WTC11 (cell line): ENCODE measurements at regions not wholly inside any gene's neighbourhood (a gene's known extent, or its start where the extent isn't known, plus 50 kb on each side); places are given as distances from the start of the nearest gene placed in this dataset.

ENCODE experiments used
- ATAC-seq: fragments of 200-7000 bp; cut with Tn5 transposase; 2 replicates; pipeline ENCODE4 v1.10.0; 2021; ENCODE audit warnings: mild to moderate bottlenecking, moderate library complexity
- CTCF ChIA-PET: fragments of 300-600 bp; sonication (Branson Sonifier 250); formaldehyde crosslinking; loops from one replicate; lab custom pipeline; 2021; ENCODE audit warnings: antibody characterized with exemption; lab: Charles Lee
- POLR2A ChIA-PET: fragments of 350-600 bp; sonication (Branson Sonifier 250); formaldehyde crosslinking; loops from one replicate; lab custom pipeline; 2021; ENCODE audit warnings: antibody characterized with exemption; lab: Charles Lee
- DNase-seq: peaks from one replicate; pipeline ENCODE4 v3.0.0; 2021; ENCODE audit warnings: low spot score
- H3K27ac Mint-ChIP-seq: 2 replicates; pipeline ENCODE4 v1.8.0; 2021; ENCODE audit warnings: mixed read lengths
- H3K27me3 Mint-ChIP-seq: 2 replicates; pipeline ENCODE4 v1.8.0; 2021; ENCODE audit warnings: low read depth, mild to moderate bottlenecking, moderate library complexity, mixed read lengths
- H3K36me3 Mint-ChIP-seq: 2 replicates; pipeline ENCODE4 v1.8.0; 2021; ENCODE audit warnings: mixed read lengths
- H3K4me1 Mint-ChIP-seq: 2 replicates; pipeline ENCODE4 v1.8.0; 2022; ENCODE audit warnings: mixed read lengths
- H3K4me3 Mint-ChIP-seq: 2 replicates; pipeline ENCODE4 v1.8.0; 2021; ENCODE audit warnings: mild to moderate bottlenecking, moderate library complexity, mixed read lengths
- H3K9me3 Mint-ChIP-seq: 2 replicates; pipeline ENCODE4 v1.8.0; 2021; ENCODE audit warnings: mixed read lengths
- AR ChIP-seq: fragments of 250-450 bp; sonication (Bioruptor Pico); IDR thresholded peaks from 2 replicates; pipeline ENCODE4 v1.9.0; 2021; ENCODE audit warnings: mild to moderate bottlenecking
- ARID4B ChIP-seq: sonication (generic); formaldehyde crosslinking; IDR thresholded peaks from 2 replicates; pipeline ENCODE4 v1.8.0; 2023; ENCODE audit warnings: missing genetic modification reagents, mild to moderate bottlenecking, borderline replicate concordance
- CDX4 ChIP-seq: fragments of 250-450 bp; sonication (Bioruptor Pico); IDR thresholded peaks from 2 replicates; pipeline ENCODE4 v1.9.0; 2021; ENCODE audit warnings: moderate library complexity, mild to moderate bottlenecking, inconsistent platforms, borderline replicate concordance
- CREM ChIP-seq: sonication (generic); formaldehyde crosslinking; IDR thresholded peaks from 2 replicates; pipeline ENCODE4 v1.8.1; 2022; ENCODE audit warnings: mild to moderate bottlenecking, missing genetic modification reagents, moderate library complexity
- E2F5 ChIP-seq: sonication (generic); formaldehyde crosslinking; IDR thresholded peaks from 2 replicates; pipeline ENCODE4 v1.8.1; 2022; ENCODE audit warnings: mild to moderate bottlenecking, moderate library complexity, missing genetic modification reagents
- ESRRA ChIP-seq: sonication (generic); formaldehyde crosslinking; IDR thresholded peaks from 2 replicates; pipeline ENCODE4 v1.8.1; 2022; ENCODE audit warnings: mild to moderate bottlenecking, missing genetic modification reagents, borderline replicate concordance
- FOXK1 ChIP-seq: sonication (generic); formaldehyde crosslinking; IDR thresholded peaks from 2 replicates; pipeline ENCODE4 v1.8.0; 2022; ENCODE audit warnings: mild to moderate bottlenecking, moderate library complexity, missing genetic modification reagents
- GABPB1 ChIP-seq: sonication (generic); formaldehyde crosslinking; IDR thresholded peaks from 2 replicates; pipeline ENCODE4 v1.8.1; 2023; ENCODE audit warnings: mild to moderate bottlenecking, missing genetic modification reagents
- JUN ChIP-seq: sonication (generic); formaldehyde crosslinking; IDR thresholded peaks from 2 replicates; pipeline ENCODE4 v1.8.0; 2023; ENCODE audit warnings: mild to moderate bottlenecking, missing genetic modification reagents
- MAX ChIP-seq: sonication (generic); formaldehyde crosslinking; IDR thresholded peaks from 2 replicates; pipeline ENCODE4 v1.8.0; 2022; ENCODE audit warnings: mild to moderate bottlenecking, missing genetic modification reagents
- MYBL2 ChIP-seq: sonication (generic); formaldehyde crosslinking; IDR thresholded peaks from 2 replicates; pipeline ENCODE4 v1.8.1; 2023; ENCODE audit warnings: mild to moderate bottlenecking, moderate library complexity, missing genetic modification reagents
- NFATC4 ChIP-seq: fragments of 250-450 bp; sonication (Bioruptor Pico); IDR thresholded peaks from 2 replicates; pipeline ENCODE4 v1.9.0; 2021; ENCODE audit warnings: mild to moderate bottlenecking
- NR3C1 ChIP-seq: sonication (generic); formaldehyde crosslinking; conservative IDR thresholded peaks from 2 replicates; pipeline ENCODE4 v1.8.1; 2023; ENCODE audit warnings: low read depth, mild to moderate bottlenecking, missing genetic modification reagents
- OVOL2 ChIP-seq: fragments of 250-450 bp; sonication (Bioruptor Pico); IDR thresholded peaks from 2 replicates; pipeline ENCODE4 v1.9.0; 2021; ENCODE audit warnings: mild to moderate bottlenecking, borderline replicate concordance
- PREB ChIP-seq: sonication (generic); formaldehyde crosslinking; IDR thresholded peaks from 2 replicates; pipeline ENCODE4 v1.8.1; 2022; ENCODE audit warnings: mild to moderate bottlenecking, missing genetic modification reagents, moderate library complexity, borderline replicate concordance
- RELA ChIP-seq: sonication (generic); formaldehyde crosslinking; IDR thresholded peaks from 2 replicates; pipeline ENCODE4 v1.8.1; 2022; ENCODE audit warnings: missing genetic modification reagents, mild to moderate bottlenecking, borderline replicate concordance
- STAT6 ChIP-seq: sonication (generic); formaldehyde crosslinking; conservative IDR thresholded peaks from 2 replicates; pipeline ENCODE4 v1.8.1; 2023; ENCODE audit warnings: mild to moderate bottlenecking, low read depth, missing genetic modification reagents, moderate library complexity
- TP53 ChIP-seq: sonication (generic); formaldehyde crosslinking; IDR thresholded peaks from 2 replicates; pipeline ENCODE4 v1.8.1; 2023; ENCODE audit warnings: mild to moderate bottlenecking, missing genetic modification reagents
- ZBTB21 ChIP-seq: sonication (generic); formaldehyde crosslinking; IDR thresholded peaks from 2 replicates; pipeline ENCODE4 v1.8.1; 2023; ENCODE audit warnings: mild to moderate bottlenecking, missing genetic modification reagents, borderline replicate concordance
- ZNF425 ChIP-seq: fragments of 250-450 bp; sonication (Bioruptor Pico); conservative IDR thresholded peaks from 2 replicates; pipeline ENCODE4 v1.9.0; 2021; ENCODE audit warnings: mild to moderate bottlenecking

GRCh38 chr6:44035621-44036020 lies 91.6 kb downstream of the MRPL14 start (continued):
- no peak for TF ChIP-seq STAT6 (CRISPR knock-in tag)
- no peak for TF ChIP-seq CREM (CRISPR knock-in tag)
- no peak for TF ChIP-seq PREB (CRISPR knock-in tag)
- no peak for TF ChIP-seq ZNF425 (CRISPR knock-in tag)
- TF ChIP-seq CDX4 (CRISPR knock-in tag), result no peak
- no peak for TF ChIP-seq ARID4B (CRISPR knock-in tag)
- TF ChIP-seq OVOL2 (CRISPR knock-in tag), result no peak
- TF ChIP-seq TP53 (CRISPR knock-in tag), result no peak
- no peak for TF ChIP-seq NR3C1 (CRISPR knock-in tag)
- no peak for TF ChIP-seq ZBTB21 (CRISPR knock-in tag)
- no peak for TF ChIP-seq NFATC4

GRCh38 chr6:44034931-44035345 lies 92.3 kb downstream of the MRPL14 start:
- CTCF ChIA-PET, result no interaction called here
- H3K4me3 Mint-ChIP-seq, result no peak overlapping the region
- ATAC-seq (no peak), DNase-seq (no peak)
- peaks cover 14% of the 10 kb centered on the region for H3K4me1 Mint-ChIP-seq
- H3K27me3 Mint-ChIP-seq, result no peaks in the 10 kb centered on the region
- H3K9me3 Mint-ChIP-seq, result no peaks in the 10 kb centered on the region
- H3K27ac Mint-ChIP-seq, result no peak overlapping the region
- POLR2A ChIA-PET, result no interaction called here
- H3K36me3 Mint-ChIP-seq, result no peaks in the 10 kb centered on the region
- no peak for TF ChIP-seq RELA
- no peak for TF ChIP-seq CDX4 (CRISPR knock-in tag)
- no peak for TF ChIP-seq AR (CRISPR knock-in tag)
- no peak for TF ChIP-seq JUN
- TF ChIP-seq MYBL2 (CRISPR knock-in tag), result no peak
- no peak for TF ChIP-seq MAX (CRISPR knock-in tag)
- TF ChIP-seq E2F5 (CRISPR knock-in tag), result no peak
- no peak for TF ChIP-seq ESRRA
- no peak for TF ChIP-seq GABPB1 (CRISPR knock-in tag)
- TF ChIP-seq FOXK1 (CRISPR knock-in tag), result no peak
